HEK293 (cell line): ENCODE measurements at regions not wholly inside any gene's neighbourhood (a gene's known extent, or its start where the extent isn't known, plus 50 kb on each side); places are given as distances from the start of the nearest gene placed in this dataset.

Experiments
- CTCF ChIA-PET: fragments of 350-600 bp; formaldehyde crosslinking; extraction: SDS; loops from one replicate; lab custom pipeline; 2021; ENCODE audit warnings: antibody characterized with exemption; lab: Yijun Ruan, JAX
- POLR2A ChIA-PET: fragments of 300-600 bp; formaldehyde crosslinking; extraction: SDS; loops from one replicate; lab custom pipeline; 2020; ENCODE audit warnings: antibody characterized with exemption, inconsistent platforms; lab: Yijun Ruan, JAX
- H3K27ac ChIP-seq: fragments of 200-500 bp; sonication (Bioruptor generic); 2 replicates; pipeline ENCODE4 v1.5.1; 2014; ENCODE audit warnings: low read depth, low read length, control low read depth, inconsistent platforms; ENCODE audit errors: extremely low read depth
- H3K36me3 ChIP-seq, 2 experiments: fragments of 200-500 bp in 1 of 2; sonication (Bioruptor generic) in 1 of 2; 1 replicate in 1 of 2; 2 replicates in 1 of 2; pipeline ENCODE4 v1.5.1; 2014 to 2017; ENCODE audit warnings: inconsistent platforms in 2 of 2, low read length in 2 of 2; ENCODE audit not compliant: control insufficient read depth in 2 of 2, insufficient read depth in 1 of 2
- H3K4me1 ChIP-seq: fragments of 200-500 bp; sonication (Bioruptor generic); 2 replicates; pipeline ENCODE4 v1.5.1; 2014; ENCODE audit warnings: mild to moderate bottlenecking, low read length, inconsistent platforms; ENCODE audit not compliant: control insufficient read depth, insufficient read depth
- H3K4me3 ChIP-seq: 2 replicates; pipeline ENCODE4 v1.5.1; 2011; ENCODE audit warnings: low read depth, mild to moderate bottlenecking, control low read depth, low read length, moderate library complexity
- H3K9me3 ChIP-seq: fragments of 200-500 bp; sonication (Bioruptor generic); 2 replicates; pipeline ENCODE4 v1.5.1; 2014; ENCODE audit warnings: low read depth, low read length, inconsistent platforms; ENCODE audit not compliant: control insufficient read depth, insufficient read depth
- KLF8 ChIP-seq: fragments of 450-650 bp; formaldehyde crosslinking; IDR thresholded peaks from 2 replicates; pipeline ENCODE4 v1.5.1; 2016; ENCODE audit warnings: missing biosample characterization, missing genetic modification characterization
- ZBTB1 ChIP-seq: fragments of 450-650 bp; formaldehyde crosslinking; IDR thresholded peaks from 2 replicates; pipeline ENCODE4 v1.5.1; 2016; ENCODE audit warnings: missing biosample characterization, missing genetic modification characterization
- ZFP3 ChIP-seq: fragments of 450-650 bp; formaldehyde crosslinking; IDR thresholded peaks from 2 replicates; pipeline ENCODE4 v1.5.1; 2016; ENCODE audit warnings: low read depth, missing biosample characterization, missing genetic modification characterization
- ZNF221 ChIP-seq: fragments of 450-650 bp; formaldehyde crosslinking; IDR thresholded peaks from 2 replicates; pipeline ENCODE4 v1.5.1; 2017; ENCODE audit warnings: missing biosample characterization, missing genetic modification characterization, borderline replicate concordance
- ZNF530 ChIP-seq: fragments of 450-650 bp; formaldehyde crosslinking; IDR thresholded peaks from 2 replicates; pipeline ENCODE4 v1.5.1; 2016; ENCODE audit warnings: low read depth, missing biosample characterization, missing genetic modification characterization
- ZNF623 ChIP-seq: fragments of 450-650 bp; formaldehyde crosslinking; IDR thresholded peaks from 2 replicates; pipeline ENCODE4 v1.5.1; 2016; ENCODE audit warnings: missing biosample characterization, missing genetic modification characterization
- ZNF776 ChIP-seq: fragments of 450-650 bp; formaldehyde crosslinking; IDR thresholded peaks from 2 replicates; pipeline ENCODE4 v1.5.0; 2017; ENCODE audit warnings: missing biosample characterization, missing genetic modification characterization, borderline replicate concordance
- ZSCAN30 ChIP-seq: fragments of 450-650 bp; IDR thresholded peaks from 2 replicates; pipeline ENCODE4 v1.5.1; 2018; ENCODE audit warnings: missing biosample characterization, mild to moderate bottlenecking, missing genetic modification characterization, moderate library complexity
- TF ChIP-seq, protein P1 (sequence below): fragments of 450-650 bp; formaldehyde crosslinking; IDR thresholded peaks from 2 replicates; pipeline ENCODE4 v1.5.1; 2017; ENCODE audit warnings: missing biosample characterization, missing genetic modification characterization
- TF ChIP-seq, protein P2 (sequence below): fragments of 450-650 bp; formaldehyde crosslinking; IDR thresholded peaks from 2 replicates; pipeline ENCODE4 v1.5.1; 2016; ENCODE audit warnings: missing biosample characterization, missing genetic modification characterization
- TF ChIP-seq, protein P3 (sequence below): fragments of 450-650 bp; formaldehyde crosslinking; IDR thresholded peaks from 2 replicates; pipeline ENCODE4 v1.5.1; 2016; ENCODE audit warnings: missing biosample characterization, missing genetic modification characterization
- TF ChIP-seq, protein P4 (sequence below): fragments of 450-650 bp; formaldehyde crosslinking; IDR thresholded peaks from 2 replicates; pipeline ENCODE4 v1.5.1; 2016; ENCODE audit warnings: missing biosample characterization, missing genetic modification characterization

DNA sequence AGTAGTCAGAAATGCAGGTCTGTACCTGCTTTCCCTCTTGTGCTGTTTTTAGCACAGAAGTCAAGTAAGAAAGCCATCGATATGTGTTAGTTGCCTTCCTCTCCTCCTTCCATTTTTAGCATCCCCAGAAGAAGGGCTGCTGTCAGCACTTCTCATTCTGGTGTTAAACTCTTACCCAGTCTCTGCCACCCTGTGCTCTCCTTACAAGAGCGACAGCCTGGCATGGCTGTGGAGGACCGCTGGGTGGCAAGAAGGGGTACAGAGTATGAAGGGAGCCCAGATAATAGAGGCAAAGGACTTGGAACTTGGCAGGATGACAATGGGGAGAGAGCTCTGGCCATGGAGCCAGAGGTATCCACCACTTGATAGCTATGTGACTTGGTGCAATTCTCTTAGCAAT is 103.5 kb downstream of the RPS24 start:
- TF ChIP-seq, protein P1, sequence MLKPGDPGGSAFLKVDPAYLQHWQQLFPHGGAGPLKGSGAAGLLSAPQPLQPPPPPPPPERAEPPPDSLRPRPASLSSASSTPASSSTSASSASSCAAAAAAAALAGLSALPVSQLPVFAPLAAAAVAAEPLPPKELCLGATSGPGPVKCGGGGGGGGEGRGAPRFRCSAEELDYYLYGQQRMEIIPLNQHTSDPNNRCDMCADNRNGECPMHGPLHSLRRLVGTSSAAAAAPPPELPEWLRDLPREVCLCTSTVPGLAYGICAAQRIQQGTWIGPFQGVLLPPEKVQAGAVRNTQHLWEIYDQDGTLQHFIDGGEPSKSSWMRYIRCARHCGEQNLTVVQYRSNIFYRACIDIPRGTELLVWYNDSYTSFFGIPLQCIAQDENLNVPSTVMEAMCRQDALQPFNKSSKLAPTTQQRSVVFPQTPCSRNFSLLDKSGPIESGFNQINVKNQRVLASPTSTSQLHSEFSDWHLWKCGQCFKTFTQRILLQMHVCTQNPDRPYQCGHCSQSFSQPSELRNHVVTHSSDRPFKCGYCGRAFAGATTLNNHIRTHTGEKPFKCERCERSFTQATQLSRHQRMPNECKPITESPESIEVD (tag by site-specific recombination) = no peak
- TF ChIP-seq ZBTB1 (no peak), ZNF221 (tag by site-specific recombination) (no peak), ZNF530 (tag by site-specific recombination) (no peak)
- TF ChIP-seq, protein P2, sequence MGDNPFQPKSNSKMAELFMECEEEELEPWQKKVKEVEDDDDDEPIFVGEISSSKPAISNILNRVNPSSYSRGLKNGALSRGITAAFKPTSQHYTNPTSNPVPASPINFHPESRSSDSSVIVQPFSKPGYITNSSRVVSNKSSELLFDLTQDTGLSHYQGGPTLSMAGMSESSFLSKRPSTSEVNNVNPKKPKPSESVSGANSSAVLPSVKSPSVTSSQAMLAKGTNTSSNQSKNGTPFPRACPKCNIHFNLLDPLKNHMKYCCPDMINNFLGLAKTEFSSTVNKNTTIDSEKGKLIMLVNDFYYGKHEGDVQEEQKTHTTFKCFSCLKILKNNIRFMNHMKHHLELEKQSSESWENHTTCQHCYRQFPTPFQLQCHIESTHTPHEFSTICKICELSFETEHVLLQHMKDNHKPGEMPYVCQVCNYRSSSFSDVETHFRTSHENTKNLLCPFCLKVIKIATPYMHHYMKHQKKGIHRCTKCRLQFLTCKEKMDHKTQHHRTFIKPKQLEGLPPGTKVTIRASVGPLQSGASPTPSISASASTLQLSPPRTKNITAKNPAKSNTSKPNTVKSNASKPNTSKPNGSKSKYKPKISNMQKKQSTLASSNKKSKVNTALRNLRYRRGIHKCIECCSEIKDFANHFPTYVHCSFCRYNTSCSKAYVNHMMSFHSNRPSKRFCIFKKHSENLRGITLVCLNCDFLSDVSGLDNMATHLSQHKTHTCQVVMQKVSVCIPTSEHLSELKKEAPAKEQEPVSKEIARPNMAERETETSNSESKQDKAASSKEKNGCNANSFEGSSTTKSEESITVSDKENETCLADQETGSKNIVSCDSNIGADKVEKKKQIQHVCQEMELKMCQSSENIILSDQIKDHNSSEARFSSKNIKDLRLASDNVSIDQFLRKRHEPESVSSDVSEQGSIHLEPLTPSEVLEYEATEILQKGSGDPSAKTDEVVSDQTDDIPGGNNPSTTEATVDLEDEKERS (tag by site-specific recombination) = no peak
- H3K4me3 ChIP-seq = no peak overlapping the region
- no peaks in the 10 kb centered on the region for H3K4me1 ChIP-seq
- H3K36me3 ChIP-seq = no peaks in the 10 kb centered on the region
- no peaks in the 10 kb centered on the region for H3K9me3 ChIP-seq
- ChIA-PET CTCF (interaction anchor here (0.6 to 0.7 kb wide), 2 partner anchors 11 to 228 kb away, joined by 3 read pairs; no protein-coding TSS in a partner anchor), POLR2A (no interaction called here)
- no peak overlapping the region for H3K27ac ChIP-seq

DNA sequence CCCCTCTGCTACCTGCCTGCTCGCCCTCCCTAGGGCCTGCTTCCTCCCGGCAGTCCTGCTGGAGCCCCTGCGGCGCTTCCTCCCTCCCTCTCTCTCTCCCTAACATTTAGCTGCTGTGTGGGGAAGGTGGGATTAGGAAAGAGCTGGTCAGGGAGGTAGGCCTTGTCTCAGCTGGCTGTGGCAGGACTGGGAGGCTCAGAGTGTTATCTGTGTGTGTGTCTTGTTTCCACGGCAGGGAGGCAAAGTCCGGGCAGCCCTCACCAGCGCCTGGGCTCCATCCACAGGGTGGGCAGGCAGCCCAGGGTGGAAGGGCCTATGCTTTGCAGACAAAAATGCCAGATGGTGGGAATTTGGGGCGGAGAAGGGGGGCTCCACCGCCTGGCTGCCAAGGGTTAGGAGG is 105.7 kb downstream of the RPS24 start:
- no peak overlapping the region for H3K4me3 ChIP-seq
- H3K4me1 ChIP-seq = no peaks in the 10 kb centered on the region
- CTCF ChIA-PET = interaction anchor here (1.2 kb wide), 1 partner anchor 92 kb away, joined by 3 read pairs; no protein-coding TSS in a partner anchor
- POLR2A ChIA-PET = no interaction called here
- no peak overlapping the region for H3K27ac ChIP-seq
- H3K36me3 ChIP-seq = no peaks in the 10 kb centered on the region
- TF ChIP-seq KLF8 (tag by site-specific recombination) (no peak), ZFP3 (tag by site-specific recombination) (no peak), ZNF623 (tag by site-specific recombination) (no peak)
- H3K9me3 ChIP-seq = no peaks in the 10 kb centered on the region

DNA sequence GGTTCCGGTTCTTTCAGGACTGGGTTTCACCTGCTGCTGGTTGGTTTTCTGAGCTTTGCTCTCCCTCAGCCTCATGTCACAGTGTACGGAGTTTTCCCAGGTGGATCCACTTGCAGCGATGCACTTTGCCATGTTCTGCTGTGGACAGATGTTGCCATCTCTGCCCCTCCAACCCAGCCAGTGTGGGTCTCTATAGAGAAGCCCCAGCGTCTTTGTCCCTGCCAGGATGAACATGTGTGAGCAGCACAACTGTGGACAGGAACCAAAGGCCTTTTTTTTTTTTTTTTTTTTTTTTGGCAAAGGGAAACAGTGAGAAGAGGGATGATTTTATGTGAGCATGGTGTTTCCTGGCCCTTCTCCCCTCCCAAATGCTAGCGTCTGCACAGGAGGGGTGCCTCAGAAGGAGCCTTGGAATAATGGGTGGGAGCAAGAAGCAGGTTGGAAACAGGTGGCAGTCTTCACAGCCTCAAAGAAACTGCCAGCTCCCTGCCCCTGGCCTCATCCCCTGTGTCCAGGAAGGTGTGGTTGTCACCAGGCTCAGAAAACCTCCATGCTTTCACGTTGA is 106.5 kb downstream of the RPS24 start:
- Histone ChIP-seq H3K4me3 (no peak overlapping the region), H3K4me1 (no peaks in the 10 kb centered on the region), H3K9me3 (no peaks in the 10 kb centered on the region), H3K27ac (no peak overlapping the region), H3K36me3 (no peaks in the 10 kb centered on the region)
- ChIA-PET CTCF (interaction anchor here (1.2 kb wide), 1 partner anchor 93 kb away, joined by 3 read pairs; no protein-coding TSS in a partner anchor), POLR2A (no interaction called here)
- no peak for TF ChIP-seq ZSCAN30
- TF ChIP-seq, all 188 proteins: peak for 0

DNA sequence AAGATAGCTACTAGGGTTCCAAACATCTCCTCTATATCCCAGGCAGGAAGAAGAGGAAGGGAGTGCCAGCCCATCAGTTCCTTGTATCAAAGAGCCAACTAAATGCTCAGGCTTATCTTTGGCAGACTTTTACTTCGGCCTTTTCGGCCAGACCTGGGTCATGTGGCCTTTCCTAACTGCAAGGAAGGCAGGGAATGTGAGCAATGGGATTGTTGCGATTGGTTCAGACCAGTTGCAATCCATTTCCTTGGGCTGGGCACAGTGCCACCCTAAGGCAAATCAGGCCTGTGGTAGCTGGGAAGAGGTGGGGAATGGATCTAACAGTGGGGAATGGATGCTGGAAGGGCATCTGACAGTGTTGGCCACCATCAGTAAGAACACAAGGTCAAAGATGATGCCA is 109.9 kb downstream of the RPS24 start:
- no peak overlapping the region for H3K4me3 ChIP-seq
- CTCF ChIA-PET = no interaction called here

More for the DNA sequence above, 109.9 kb downstream of the RPS24 start:
- H3K9me3 ChIP-seq = no peaks in the 10 kb centered on the region
- no peaks in the 10 kb centered on the region for H3K4me1 ChIP-seq
- no peak overlapping the region for H3K27ac ChIP-seq
- POLR2A ChIA-PET = no interaction called here
- TF ChIP-seq, protein P3, sequence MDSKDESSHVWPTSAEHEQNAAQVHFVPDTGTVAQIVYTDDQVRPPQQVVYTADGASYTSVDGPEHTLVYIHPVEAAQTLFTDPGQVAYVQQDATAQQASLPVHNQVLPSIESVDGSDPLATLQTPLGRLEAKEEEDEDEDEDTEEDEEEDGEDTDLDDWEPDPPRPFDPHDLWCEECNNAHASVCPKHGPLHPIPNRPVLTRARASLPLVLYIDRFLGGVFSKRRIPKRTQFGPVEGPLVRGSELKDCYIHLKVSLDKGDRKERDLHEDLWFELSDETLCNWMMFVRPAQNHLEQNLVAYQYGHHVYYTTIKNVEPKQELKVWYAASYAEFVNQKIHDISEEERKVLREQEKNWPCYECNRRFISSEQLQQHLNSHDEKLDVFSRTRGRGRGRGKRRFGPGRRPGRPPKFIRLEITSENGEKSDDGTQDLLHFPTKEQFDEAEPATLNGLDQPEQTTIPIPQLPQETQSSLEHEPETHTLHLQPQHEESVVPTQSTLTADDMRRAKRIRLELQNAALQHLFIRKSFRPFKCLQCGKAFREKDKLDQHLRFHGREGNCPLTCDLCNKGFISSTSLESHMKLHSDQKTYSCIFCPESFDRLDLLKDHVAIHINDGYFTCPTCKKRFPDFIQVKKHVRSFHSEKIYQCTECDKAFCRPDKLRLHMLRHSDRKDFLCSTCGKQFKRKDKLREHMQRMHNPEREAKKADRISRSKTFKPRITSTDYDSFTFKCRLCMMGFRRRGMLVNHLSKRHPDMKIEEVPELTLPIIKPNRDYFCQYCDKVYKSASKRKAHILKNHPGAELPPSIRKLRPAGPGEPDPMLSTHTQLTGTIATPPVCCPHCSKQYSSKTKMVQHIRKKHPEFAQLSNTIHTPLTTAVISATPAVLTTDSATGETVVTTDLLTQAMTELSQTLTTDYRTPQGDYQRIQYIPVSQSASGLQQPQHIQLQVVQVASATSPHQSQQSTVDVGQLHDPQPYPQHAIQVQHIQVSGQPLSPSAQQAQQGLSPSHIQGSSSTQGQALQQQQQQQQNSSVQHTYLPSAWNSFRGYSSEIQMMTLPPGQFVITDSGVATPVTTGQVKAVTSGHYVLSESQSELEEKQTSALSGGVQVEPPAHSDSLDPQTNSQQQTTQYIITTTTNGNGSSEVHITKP (tag by site-specific recombination) = no peak
- TF ChIP-seq, protein P4, sequence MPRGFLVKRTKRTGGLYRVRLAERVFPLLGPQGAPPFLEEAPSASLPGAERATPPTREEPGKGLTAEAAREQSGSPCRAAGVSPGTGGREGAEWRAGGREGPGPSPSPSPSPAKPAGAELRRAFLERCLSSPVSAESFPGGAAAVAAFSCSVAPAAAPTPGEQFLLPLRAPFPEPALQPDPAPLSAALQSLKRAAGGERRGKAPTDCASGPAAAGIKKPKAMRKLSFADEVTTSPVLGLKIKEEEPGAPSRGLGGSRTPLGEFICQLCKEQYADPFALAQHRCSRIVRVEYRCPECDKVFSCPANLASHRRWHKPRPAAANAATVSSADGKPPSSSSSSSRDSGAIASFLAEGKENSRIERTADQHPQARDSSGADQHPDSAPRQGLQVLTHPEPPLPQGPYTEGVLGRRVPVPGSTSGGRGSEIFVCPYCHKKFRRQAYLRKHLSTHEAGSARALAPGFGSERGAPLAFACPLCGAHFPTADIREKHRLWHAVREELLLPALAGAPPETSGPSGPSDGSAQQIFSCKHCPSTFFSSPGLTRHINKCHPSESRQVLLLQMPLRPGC (tag by site-specific recombination) = no peak
- TF ChIP-seq ZNF776 (tag by site-specific recombination) = no peak
- TF ChIP-seq, all 188 proteins: peak for 0
- H3K36me3 ChIP-seq = no peaks in the 10 kb centered on the region
